Epithelial cell of prostate (primary cell): ENCODE measurements at regions not wholly inside any gene's neighbourhood (a gene's known extent, or its start where the extent isn't known, plus 50 kb on each side); places are given as distances from the start of the nearest gene placed in this dataset.

Source experiments
- DNase-seq: peaks from one replicate; pipeline ENCODE4 v3.0.0-alpha.2; 2011; ENCODE audit warnings: low read depth, low spot score
- H3K27ac ChIP-seq: fragments of 450-650 bp; 2 replicates; pipeline ENCODE4 v1.5.1; 2017; ENCODE audit warnings: mild to moderate bottlenecking

- DNase-seq, result no peak
- H3K27ac ChIP-seq, result no peak overlapping the region
Observed at GRCh38 chr11:25928076-25928475, 403.9 kb upstream of the ANO3 start.

GRCh38 chr11:25938952-25939351, 393.0 kb upstream of the ANO3 start:
- H3K27ac ChIP-seq, result no peak overlapping the region
- DNase-seq, result no peak

DNA sequence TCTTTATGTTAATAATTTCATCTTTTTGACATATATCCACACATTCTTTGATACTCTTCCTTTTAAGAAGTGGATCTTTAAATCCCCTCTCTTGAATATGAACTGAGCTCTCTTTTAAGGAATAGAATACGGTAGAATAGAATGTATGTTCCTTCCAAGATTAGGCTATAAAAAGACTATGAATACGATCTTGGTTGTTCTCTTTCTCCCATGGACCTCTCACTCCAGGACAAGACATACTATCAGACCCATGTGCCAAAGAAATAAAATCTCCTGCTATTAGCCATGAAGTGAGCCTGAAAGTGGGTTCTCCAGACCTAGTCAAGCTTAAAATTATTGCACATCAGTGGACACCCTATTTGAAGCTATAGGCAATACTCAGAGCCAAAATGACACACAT, 392.2 kb upstream of the ANO3 start:
- H3K27ac ChIP-seq, result no peak overlapping the region
- DNase-seq, result no peak

DNA sequence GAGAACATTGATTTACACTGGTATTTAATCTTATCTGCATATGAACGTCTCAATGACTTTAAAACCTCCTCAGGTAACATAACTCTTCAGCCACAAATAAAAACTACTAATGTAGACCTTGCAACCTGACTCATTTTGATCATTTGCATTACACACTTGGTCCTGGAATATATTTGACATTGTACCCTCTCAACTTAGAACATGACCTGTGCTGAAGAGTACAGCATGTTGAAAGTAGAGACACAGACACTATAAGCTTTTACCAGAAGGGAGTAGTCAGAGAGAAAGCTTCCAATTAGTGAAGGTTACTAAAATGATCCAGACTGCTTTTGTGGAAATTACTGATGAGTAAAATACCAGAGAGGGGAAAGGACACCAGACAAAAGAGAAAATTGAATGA, 390.6 kb upstream of the ANO3 start:
- DNase-seq, result no peak

GRCh38 chr11:25943031-25943430, 388.9 kb upstream of the ANO3 start:
- no peak overlapping the region for H3K27ac ChIP-seq
- no peak for DNase-seq

More for the DNA sequence above, 390.6 kb upstream of the ANO3 start:
- H3K27ac ChIP-seq, result no peak overlapping the region

GRCh38 chr11:25943777-25944661, 387.9 kb upstream of the ANO3 start:
- no peak overlapping the region for H3K27ac ChIP-seq
- DNase-seq, result no peak

GRCh38 chr11:25949918-25950317, 382.0 kb upstream of the ANO3 start:
- H3K27ac ChIP-seq, result no peak overlapping the region
- DNase-seq, result no peak

- DNase-seq, result no peak
- no peak overlapping the region for H3K27ac ChIP-seq
Observed at GRCh38 chr11:25953006-25953405, 378.9 kb upstream of the ANO3 start.

DNA sequence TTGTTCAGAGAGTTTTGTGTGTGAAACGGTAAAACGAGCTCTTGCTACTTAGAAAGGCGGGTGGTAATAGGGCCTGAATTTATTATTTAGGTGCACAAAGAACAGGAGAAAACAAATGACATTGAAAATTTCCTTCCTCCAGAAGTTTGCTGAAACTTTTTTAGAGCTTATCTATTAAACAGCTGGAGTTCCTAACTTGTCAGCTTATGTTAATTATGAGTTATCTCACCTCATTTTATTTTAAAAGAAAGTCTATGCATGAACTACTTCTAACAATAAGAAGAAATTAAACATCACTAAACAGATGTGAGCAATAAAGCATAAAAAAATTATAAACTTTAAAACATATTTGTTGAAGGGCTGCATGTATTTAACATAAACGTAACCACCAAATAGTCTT, 373.9 kb upstream of the ANO3 start:
- DNase-seq, result no peak

GRCh38 chr11:25961539-25961938, 370.4 kb upstream of the ANO3 start:
- no peak overlapping the region for H3K27ac ChIP-seq
- DNase-seq, result no peak

More for the DNA sequence above, 373.9 kb upstream of the ANO3 start:
- no peak overlapping the region for H3K27ac ChIP-seq

DNA sequence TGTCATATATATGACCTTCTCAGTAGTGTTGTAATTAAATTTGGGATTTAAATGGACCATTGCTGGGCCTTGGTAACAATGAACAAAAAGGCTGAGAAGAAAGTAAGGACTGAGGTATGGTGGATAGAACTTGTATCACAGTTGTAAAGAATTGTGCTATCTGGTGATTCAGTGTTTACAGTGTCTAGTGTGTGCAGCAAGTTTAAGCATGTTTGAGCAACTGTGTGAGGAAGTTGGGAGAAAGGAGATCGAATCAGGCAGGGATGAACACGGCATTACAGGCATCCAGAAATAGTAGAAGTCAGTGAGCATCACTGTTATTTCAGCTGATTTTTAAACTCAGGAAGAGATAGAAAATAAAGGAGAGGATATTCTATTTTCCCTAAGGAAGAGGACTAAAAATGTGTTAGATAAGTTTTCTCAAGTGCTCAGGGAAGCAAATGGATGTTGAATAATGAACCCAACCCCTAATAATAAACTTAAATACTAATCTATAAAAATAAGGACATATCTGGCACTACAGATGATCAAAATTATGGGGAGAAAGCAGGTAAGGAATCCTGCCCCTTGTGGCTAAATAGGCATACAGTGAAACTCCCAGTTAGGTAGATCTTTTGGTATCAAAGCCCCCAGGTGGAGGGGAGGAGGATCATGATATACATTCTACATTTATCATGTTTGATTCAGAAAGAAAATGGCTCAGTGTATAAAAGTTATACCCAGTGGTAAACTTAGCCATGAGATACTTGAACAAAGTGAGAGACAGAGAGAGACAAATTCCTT, 361.0 kb upstream of the ANO3 start:
- H3K27ac ChIP-seq, result no peak overlapping the region
- DNase-seq, result peak; percentile 43

DNA sequence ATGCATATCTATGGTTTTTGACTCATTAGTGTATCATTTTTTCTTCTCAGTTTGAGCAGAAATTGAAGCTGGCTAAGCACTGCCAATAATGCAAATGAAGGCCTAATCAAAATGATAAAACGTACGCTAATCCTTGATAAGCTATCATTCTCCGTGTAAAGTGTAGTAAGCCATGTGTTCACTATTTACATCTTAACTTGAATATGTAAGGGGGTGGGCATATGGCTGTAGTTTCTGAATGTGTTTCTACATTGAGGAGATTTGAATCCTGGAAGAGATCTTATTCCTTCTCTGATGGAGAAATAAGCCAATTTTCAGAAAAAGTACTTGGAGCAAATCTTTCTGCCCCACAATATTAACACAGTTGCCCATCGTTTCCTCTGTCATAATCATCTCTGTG, 351.8 kb upstream of the ANO3 start:
- no peak for DNase-seq
- no peak overlapping the region for H3K27ac ChIP-seq

DNA sequence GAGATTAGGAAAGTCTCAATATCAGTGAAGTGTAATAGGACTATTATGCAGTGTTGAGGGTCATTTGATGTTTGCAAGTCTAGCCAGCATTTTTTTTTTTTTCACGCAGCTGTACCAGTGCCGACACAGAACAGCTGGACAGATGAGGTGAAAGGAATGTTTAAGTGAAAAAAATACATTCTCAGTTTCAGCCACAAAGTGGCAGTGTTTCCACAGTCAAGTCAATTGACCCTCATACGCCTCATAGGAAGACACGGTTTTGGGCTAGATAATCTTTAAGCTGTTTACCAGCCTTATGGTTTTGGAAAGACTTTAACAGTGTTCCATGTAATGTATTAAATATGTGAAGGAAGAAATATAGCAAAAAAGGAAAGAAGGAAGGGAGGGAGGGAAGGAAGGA, 349.9 kb upstream of the ANO3 start:
- no peak overlapping the region for H3K27ac ChIP-seq
- DNase-seq, result no peak

DNA sequence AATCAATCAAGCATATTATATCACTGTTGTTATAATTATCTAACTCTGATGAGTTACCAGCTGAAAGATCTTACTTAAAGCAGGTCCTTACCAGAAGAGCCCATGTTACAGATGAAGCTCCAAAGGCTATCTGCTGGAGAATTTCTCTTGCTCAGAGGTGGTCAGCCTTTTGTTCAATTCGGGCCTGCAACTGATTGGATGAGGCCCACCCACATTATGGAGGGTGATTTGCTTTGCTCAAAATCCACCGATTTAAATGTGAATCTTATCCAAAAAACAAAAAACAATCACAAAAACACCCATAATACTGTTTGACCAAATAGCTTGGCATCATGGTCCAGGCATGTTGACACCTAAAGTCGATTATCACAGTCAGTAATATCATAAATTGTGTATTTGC, 348.6 kb upstream of the ANO3 start:
- DNase-seq, result no peak

DNA sequence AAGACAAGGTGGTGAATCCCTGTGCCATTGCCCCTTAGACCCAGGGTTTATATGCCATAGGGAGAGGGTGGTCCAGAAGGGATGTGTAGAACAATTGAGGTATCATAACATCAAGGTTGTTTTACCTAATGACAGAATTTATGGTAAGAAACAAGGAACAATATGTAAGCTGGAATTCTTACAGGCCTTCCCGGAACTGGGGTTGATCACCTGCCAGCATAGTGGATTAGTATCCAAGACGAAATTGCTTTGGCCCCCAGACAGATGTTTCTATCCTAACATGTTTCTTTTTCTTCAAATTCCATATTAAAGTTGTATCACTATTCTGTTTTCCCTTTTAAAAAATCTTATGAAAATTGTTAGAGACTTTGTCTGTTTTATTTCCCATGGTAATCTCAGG, 343.8 kb upstream of the ANO3 start:
- no peak for DNase-seq
- no peak overlapping the region for H3K27ac ChIP-seq

More for the DNA sequence above, 348.6 kb upstream of the ANO3 start:
- no peak overlapping the region for H3K27ac ChIP-seq

- DNase-seq, result no peak
- no peak overlapping the region for H3K27ac ChIP-seq
Observed at GRCh38 chr11:25990406-25990805, 341.5 kb upstream of the ANO3 start.

- DNase-seq, result no peak
- no peak overlapping the region for H3K27ac ChIP-seq
Observed at GRCh38 chr11:25991476-25991875, 340.5 kb upstream of the ANO3 start.

- no peak overlapping the region for H3K27ac ChIP-seq
- no peak for DNase-seq
Observed at GRCh38 chr11:25992294-25992693, 339.6 kb upstream of the ANO3 start.

DNA sequence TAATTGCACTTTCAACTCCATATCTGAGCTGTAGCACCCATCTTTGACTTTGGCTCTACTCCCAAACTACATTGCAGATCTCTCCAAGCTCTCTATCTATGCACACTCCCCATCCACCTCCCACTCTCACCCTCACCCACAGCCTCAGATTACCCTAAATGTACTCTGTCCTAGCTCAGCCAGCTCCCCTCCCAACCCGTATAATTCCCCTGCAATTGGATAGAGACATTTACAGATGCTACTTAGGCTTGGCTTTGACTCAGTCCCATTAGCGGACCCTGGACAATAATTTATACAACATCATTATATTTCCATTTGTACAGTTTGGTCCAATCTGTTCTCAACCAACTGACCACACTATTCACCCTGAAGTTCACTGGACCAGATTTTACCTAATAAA, 338.9 kb upstream of the ANO3 start:
- no peak overlapping the region for H3K27ac ChIP-seq
- DNase-seq, result no peak

DNA sequence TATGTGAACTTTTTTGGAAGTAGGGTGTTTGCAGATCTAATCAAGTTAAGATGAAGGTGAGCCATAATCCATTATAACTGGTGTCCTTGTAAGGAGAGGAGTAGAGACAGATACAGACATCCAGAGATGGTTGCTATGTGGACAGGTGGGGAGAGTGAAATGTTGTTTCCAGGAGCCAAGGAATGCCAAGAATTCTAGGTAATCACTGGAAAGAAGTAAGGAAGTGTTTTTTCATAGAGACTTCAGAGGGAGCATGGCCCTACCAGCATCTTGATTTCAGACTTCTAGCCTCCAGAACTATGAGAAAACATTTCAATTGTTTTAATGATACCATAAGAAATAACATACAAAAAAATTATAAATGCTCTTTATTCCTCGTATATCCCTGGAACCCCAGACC, 320.5 kb upstream of the ANO3 start:
- no peak overlapping the region for H3K27ac ChIP-seq
- no peak for DNase-seq

DNA sequence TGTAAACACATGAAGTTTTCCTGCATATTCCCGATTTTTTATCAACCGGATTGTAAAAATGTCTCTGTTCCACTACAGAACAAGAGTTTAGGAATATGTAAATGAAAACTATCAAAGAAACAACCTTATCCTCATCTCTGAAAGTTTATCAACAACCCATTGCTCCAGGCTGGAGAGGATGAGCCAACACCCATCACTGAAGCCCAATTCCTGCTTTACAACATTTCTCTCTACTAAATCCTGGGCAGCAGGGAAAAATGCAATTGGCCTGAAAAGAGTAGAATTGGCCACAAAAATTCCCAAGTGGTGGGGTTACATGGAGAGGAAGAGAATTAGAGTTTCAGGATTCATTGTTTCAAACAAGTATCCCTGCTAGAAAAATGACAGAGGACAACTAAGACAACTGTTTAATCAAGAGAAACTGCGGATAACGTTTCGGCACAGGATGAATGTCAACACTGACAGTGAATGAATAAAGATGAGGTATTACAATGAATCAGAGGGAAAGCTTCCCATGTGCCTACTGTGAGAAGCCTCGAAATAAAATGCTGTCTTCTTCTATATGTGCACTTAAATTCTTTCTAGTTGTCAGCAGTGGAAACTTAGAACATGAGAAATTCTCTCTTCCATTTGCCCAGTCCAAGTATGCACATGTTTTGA, 317.3 kb upstream of the ANO3 start:
- H3K27ac ChIP-seq, result no peak overlapping the region
- no peak for DNase-seq
